Mesothelial cell of epicardium (in vitro differentiated cells): ENCODE measurements at regions not wholly inside any gene's neighbourhood (a gene's known extent, or its start where the extent isn't known, plus 50 kb on each side); places are given as distances from the start of the nearest gene placed in this dataset.

Experiments used
- DNase-seq, 2 experiments: peaks; one replicate each; pipeline ENCODE4 v3.0.0; 2021; ENCODE audit warnings: low spot score in 2 of 2; ENCODE audit not compliant: unreplicated experiment in 2 of 2
- H3K27ac Mint-ChIP-seq: 2 replicates; pipeline ENCODE4 v1.8.0; 2021; ENCODE audit warnings: mixed read lengths
- H3K27me3 Mint-ChIP-seq: 2 replicates; pipeline ENCODE4 v1.8.0; 2021; ENCODE audit warnings: low read depth, mixed read lengths
- H3K36me3 Mint-ChIP-seq: 2 replicates; pipeline ENCODE4 v1.8.0; 2021; ENCODE audit warnings: mixed read lengths
- H3K4me1 Mint-ChIP-seq: 2 replicates; pipeline ENCODE4 v1.8.0; 2021; ENCODE audit warnings: mixed read lengths
- H3K4me3 Mint-ChIP-seq: 2 replicates; pipeline ENCODE4 v1.8.0; 2021; ENCODE audit warnings: mild to moderate bottlenecking, moderate library complexity, mixed read lengths
- H3K9me3 Mint-ChIP-seq: 2 replicates; pipeline ENCODE4 v1.8.0; 2021; ENCODE audit warnings: mixed read lengths
- TF ChIP-seq, protein P1 (sequence below): fragments of 200-600 bp; sonication (generic); IDR thresholded peaks from one replicate; pipeline ENCODE4 v1.5.0; 2021; ENCODE audit warnings: antibody characterized with exemption; ENCODE audit not compliant: unreplicated experiment

DNA sequence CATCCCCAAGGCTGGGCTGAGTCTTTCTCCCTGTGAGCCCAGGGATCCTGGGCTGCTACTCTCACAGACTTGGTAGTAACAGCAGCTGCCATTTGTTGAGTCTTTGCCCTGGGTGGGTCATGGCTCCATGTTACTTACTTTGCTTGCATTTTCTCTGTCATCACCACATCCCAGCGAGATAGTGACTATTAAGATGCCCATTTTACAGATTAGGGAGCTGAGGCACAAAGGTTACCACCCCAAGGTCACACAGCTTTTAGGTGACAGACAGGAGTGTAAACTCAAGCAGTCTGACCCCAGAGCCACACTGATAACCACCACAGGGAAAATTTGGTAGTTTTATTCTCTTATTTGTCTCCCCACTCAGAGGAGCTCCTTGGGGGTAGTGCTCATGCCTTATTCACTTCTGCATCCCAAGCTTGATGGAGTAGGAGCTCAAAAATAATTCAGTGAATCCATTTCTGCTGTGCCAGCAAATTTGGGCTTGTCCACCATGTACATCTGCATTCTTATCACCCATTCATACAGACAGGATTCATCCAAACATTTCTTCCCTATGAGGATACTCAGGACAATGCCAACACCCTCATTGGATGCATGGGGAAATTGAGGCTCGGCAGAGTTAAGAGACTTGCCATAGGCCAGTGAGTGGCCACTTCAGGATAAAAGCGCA lies 263.2 kb downstream of the CBLN1 start:
- TF ChIP-seq, protein P1, sequence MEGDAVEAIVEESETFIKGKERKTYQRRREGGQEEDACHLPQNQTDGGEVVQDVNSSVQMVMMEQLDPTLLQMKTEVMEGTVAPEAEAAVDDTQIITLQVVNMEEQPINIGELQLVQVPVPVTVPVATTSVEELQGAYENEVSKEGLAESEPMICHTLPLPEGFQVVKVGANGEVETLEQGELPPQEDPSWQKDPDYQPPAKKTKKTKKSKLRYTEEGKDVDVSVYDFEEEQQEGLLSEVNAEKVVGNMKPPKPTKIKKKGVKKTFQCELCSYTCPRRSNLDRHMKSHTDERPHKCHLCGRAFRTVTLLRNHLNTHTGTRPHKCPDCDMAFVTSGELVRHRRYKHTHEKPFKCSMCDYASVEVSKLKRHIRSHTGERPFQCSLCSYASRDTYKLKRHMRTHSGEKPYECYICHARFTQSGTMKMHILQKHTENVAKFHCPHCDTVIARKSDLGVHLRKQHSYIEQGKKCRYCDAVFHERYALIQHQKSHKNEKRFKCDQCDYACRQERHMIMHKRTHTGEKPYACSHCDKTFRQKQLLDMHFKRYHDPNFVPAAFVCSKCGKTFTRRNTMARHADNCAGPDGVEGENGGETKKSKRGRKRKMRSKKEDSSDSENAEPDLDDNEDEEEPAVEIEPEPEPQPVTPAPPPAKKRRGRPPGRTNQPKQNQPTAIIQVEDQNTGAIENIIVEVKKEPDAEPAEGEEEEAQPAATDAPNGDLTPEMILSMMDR, result no peak
- DNase-seq, result no peak
- Mint-ChIP-seq H3K27ac (no peak overlapping the region), H3K4me1 (peaks cover 12% of the 10 kb centered on the region), H3K27me3 (peaks cover 48% of the 10 kb centered on the region), H3K36me3 (no peaks in the 10 kb centered on the region), H3K9me3 (no peaks in the 10 kb centered on the region), H3K4me3 (no peak overlapping the region)

DNA sequence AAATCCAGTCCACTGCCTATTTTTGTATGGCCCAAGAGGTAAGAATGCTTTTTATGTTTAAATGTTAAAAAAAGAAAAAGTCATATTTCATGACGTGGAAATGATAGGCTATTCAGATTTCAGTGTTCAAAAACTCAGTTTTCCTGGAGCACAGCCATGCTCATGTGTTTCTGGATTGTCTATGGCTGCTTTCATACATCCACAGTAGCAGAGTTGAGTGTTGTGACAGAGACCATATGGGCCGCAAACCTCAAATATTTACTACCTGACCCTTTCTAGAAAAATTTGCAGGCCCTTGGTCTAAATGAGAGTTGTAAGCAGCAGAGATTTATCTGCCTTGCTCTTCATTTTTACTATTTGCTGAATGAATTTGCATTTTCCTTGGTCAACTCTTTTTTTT lies 264.1 kb downstream of the CBLN1 start:
- Mint-ChIP-seq H3K4me3 (no peak overlapping the region), H3K4me1 (peaks cover 10% of the 10 kb centered on the region), H3K27ac (no peak overlapping the region), H3K27me3 (peaks cover 45% of the 10 kb centered on the region), H3K36me3 (no peaks in the 10 kb centered on the region), H3K9me3 (no peaks in the 10 kb centered on the region)
- TF ChIP-seq, protein P1, result no peak
- no peak for DNase-seq

DNA sequence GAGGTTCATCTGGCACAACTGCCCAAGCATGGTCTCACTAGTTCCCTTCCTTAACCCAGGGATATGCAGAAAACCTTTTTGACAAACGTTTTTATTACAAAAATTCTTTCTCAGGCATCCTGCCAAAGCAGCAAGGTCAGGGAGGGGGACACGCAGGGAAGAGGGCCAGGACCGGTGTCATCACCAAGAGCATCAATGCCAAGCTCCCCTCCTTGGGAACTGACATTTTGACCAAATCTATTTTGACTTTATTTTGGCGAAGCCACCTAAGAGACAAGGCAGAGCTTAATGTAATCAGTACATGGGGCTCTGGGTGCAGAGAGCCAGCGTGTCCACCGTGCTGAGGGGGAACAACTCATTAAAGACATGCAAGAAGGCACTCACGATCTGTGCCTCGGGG lies 265.2 kb downstream of the CBLN1 start:
- Mint-ChIP-seq H3K4me1 (peaks cover 10% of the 10 kb centered on the region), H3K27me3 (peaks cover 40% of the 10 kb centered on the region), H3K9me3 (no peaks in the 10 kb centered on the region), H3K36me3 (no peaks in the 10 kb centered on the region), H3K4me3 (no peak overlapping the region), H3K27ac (no peak overlapping the region)
- TF ChIP-seq, protein P1, result no peak
- no peak for DNase-seq

DNA sequence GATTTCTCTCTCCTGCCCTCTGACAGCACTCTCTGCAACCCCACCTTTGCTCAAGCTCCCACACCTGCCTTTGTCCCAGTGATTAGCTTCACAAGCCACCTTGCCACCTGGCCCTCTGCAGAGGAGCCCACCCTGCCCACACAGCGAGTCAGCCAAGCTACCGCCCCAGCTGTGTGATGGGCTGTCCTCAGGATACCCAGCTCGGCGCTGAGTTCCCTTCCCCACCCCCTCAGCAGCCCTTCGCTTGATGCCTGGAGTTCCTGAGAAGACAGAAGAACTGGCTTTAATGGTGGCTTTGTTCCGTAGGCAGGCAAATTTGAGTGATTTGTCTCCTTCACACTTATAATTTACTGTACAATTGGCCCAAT lies 266.4 kb downstream of the CBLN1 start:
- no peaks in the 10 kb centered on the region for H3K36me3 Mint-ChIP-seq
- peaks cover 30% of the 10 kb centered on the region for H3K27me3 Mint-ChIP-seq
- peaks cover 5% of the 10 kb centered on the region for H3K4me1 Mint-ChIP-seq
- DNase-seq, result no peak
- TF ChIP-seq, protein P1, result no peak
- no peak overlapping the region for H3K27ac Mint-ChIP-seq
- no peaks in the 10 kb centered on the region for H3K9me3 Mint-ChIP-seq
- H3K4me3 Mint-ChIP-seq, result no peak overlapping the region

DNA sequence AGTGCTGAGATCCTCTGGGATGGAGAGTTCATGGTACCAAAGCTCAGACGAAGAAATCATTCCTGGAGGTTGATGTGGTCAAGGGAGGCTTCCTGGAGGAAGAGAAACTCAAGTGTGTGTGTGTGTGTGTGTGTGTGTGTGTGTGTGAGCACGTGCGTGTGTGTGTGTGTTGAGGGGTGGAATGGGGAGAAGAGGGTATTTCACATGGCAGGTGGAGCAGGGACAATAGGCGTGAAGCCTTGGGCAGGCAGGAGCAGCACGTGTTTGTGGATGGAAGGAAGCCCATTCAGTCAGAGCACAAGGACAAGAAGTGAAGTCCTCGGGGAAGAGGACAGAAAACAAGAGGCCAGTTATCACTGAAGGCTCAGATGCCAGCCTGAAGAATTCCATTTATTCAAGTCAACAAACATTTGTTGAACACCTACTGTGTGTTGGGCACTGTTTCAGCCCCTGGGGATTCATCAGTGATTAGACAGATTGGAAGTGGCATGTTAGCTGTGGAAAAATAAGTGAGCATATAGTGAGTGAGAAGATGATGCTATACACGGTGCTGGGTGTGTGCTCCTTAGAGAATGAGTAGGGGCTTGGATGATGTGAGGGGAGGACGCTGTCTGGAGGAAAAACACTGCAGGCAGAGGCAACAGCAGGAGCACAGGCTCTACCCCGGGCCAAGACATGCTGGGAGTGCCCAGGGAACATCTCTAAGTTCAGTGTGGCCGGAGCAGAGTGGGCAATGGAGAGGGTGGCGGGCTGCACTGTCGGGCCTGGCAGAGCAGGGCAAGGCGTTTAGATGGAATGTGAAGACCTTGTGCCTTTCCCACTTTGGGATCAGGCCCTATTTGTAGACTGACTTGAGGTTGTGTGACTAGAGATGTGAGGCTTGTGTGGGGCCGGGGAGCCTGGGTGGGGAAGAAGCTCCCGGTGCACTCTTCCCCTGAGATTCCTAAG lies 267.1 kb downstream of the CBLN1 start:
- TF ChIP-seq, protein P1, result no peak
- peaks cover 5% of the 10 kb centered on the region for H3K4me1 Mint-ChIP-seq
- H3K27me3 Mint-ChIP-seq, result peaks cover 26% of the 10 kb centered on the region
- no peaks in the 10 kb centered on the region for H3K36me3 Mint-ChIP-seq
- H3K4me3 Mint-ChIP-seq, result no peak overlapping the region
- H3K27ac Mint-ChIP-seq, result no peak overlapping the region
- DNase-seq, result no peak
- H3K9me3 Mint-ChIP-seq, result no peaks in the 10 kb centered on the region
